GM06990 (cell line): ENCODE measurements at regions not wholly inside any gene's neighbourhood (a gene's known extent, or its start where the extent isn't known, plus 50 kb on each side); places are given as distances from the start of the nearest gene placed in this dataset.

Source experiments
- DNase-seq: peaks from one replicate; pipeline ENCODE4 v3.0.0-alpha.2; 2011; ENCODE audit not compliant: insufficient read length; ENCODE audit errors: extremely low read depth
- H3K27me3 ChIP-seq: replicated peaks from 2 replicates; pipeline ENCODE4 v1.6.0; 2011; ENCODE audit warnings: low read length; ENCODE audit not compliant: control insufficient read depth, insufficient read depth
- H3K36me3 ChIP-seq: 2 replicates; pipeline ENCODE4 v1.5.1; 2011; ENCODE audit warnings: low read length; ENCODE audit not compliant: control insufficient read depth, insufficient read depth
- H3K4me3 ChIP-seq: replicated peaks from 2 replicates; pipeline ENCODE4 v1.5.1; 2011; ENCODE audit warnings: low read depth, mild to moderate bottlenecking, control low read depth, low read length
- TF ChIP-seq, protein P1 (sequence below): IDR thresholded peaks from 2 replicates; pipeline ENCODE4 v1.5.1; 2011; ENCODE audit warnings: low read length, control low read depth, mild to moderate bottlenecking, inconsistent platforms; ENCODE audit not compliant: insufficient read depth, poor library complexity, severe bottlenecking

DNA sequence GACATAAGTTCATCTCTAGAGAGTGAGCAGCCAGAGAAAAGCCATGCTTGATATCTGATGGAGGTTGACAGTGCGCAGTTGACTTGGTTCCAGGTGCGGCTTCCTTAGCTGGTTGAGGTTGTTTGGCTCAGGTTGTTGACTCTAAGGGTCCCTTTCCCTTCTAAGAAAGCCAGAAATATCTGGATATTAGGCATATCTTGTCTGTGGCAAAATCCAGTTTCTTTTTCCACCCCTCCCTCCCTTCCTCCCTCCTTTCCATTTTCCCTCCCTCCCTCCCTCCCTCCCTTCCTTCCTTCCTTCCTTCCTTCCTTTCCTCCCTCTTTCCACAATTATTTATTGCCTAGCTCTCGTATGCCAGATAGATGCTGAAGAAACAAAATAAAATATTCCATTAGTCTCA lies 82.6 kb upstream of the TNP1 start:
- TF ChIP-seq, protein P1, sequence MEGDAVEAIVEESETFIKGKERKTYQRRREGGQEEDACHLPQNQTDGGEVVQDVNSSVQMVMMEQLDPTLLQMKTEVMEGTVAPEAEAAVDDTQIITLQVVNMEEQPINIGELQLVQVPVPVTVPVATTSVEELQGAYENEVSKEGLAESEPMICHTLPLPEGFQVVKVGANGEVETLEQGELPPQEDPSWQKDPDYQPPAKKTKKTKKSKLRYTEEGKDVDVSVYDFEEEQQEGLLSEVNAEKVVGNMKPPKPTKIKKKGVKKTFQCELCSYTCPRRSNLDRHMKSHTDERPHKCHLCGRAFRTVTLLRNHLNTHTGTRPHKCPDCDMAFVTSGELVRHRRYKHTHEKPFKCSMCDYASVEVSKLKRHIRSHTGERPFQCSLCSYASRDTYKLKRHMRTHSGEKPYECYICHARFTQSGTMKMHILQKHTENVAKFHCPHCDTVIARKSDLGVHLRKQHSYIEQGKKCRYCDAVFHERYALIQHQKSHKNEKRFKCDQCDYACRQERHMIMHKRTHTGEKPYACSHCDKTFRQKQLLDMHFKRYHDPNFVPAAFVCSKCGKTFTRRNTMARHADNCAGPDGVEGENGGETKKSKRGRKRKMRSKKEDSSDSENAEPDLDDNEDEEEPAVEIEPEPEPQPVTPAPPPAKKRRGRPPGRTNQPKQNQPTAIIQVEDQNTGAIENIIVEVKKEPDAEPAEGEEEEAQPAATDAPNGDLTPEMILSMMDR = no peak
- no peaks in the 10 kb centered on the region; the same call in 1 of the 2 replicates for H3K27me3 ChIP-seq
- H3K36me3 ChIP-seq = no peaks in the 10 kb centered on the region
- DNase-seq = no peak
- no peak overlapping the region for H3K4me3 ChIP-seq

DNA sequence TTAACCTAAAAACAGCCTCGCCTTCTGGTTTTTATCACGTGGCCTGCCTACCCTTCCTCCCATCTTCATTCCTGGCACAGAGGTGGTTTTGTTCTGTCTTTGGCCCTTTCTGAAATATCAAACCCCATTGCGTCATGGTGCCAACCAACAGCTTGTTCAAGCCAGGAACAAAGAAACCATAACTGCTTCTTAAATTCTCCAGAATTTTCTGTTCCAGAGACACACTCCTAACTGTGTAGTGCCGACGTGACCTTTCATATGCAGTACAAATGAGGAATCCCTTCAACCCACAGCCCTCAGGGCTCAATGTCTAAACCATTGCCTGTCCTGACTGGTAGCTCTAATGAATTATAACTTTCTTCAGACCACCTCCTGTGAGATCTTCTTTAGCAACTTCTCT lies 82.2 kb upstream of the TNP1 start:
- no peak overlapping the region for H3K4me3 ChIP-seq
- TF ChIP-seq, protein P1 = no peak
- DNase-seq = no peak
- H3K36me3 ChIP-seq = no peaks in the 10 kb centered on the region
- H3K27me3 ChIP-seq = no peaks in the 10 kb centered on the region; the same call in 1 of the 2 replicates

DNA sequence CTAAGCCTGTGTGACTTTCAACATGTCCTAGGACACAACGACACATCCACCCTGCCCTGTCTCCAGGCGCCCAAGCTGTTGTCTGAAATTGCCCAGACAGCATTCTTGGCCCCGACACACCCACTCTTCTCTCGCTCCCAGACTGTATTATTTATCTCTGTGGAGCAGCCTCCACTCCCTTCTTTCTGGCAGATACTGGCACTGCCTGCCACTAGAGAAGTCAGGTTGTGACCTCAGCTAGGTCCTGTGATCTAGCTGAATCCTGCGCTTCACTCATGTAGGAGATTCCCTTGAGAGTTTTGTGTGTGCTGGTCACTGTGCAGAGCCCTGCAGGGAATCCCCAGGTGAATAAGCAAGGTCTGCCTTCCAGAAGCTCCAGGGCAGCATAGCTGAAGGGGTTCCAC lies 77.1 kb upstream of the TNP1 start:
- no peak for DNase-seq
- no peak overlapping the region for H3K4me3 ChIP-seq
- H3K27me3 ChIP-seq = no peaks in the 10 kb centered on the region; the same call in none of the 2 replicates
- no peaks in the 10 kb centered on the region for H3K36me3 ChIP-seq
- TF ChIP-seq, protein P1 = no peak

DNA sequence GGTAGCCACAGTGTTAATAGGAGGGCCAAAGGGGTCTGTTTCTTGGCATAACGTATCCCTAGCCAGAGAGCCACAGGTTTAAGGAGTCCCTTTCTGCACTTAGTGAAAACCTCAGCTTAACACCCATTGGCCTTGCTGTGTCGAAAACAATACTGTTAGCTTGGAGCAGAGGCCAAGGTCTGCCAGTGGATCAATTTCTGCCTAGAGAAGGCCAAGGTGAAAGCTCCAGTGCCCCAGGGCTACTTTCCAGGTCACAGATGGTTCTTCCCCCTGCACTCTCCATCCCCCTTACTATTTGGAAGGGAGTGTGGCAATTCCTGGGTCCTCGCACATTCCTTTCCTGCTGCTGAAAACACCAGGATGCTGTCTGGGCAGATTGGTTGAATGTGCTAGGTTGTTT lies 74.8 kb upstream of the TNP1 start:
- Histone ChIP-seq H3K4me3 (no peak overlapping the region), H3K36me3 (no peaks in the 10 kb centered on the region), H3K27me3 (no peaks in the 10 kb centered on the region; the same call in none of the 2 replicates)
- no peak for DNase-seq
- TF ChIP-seq, protein P1 = no peak

DNA sequence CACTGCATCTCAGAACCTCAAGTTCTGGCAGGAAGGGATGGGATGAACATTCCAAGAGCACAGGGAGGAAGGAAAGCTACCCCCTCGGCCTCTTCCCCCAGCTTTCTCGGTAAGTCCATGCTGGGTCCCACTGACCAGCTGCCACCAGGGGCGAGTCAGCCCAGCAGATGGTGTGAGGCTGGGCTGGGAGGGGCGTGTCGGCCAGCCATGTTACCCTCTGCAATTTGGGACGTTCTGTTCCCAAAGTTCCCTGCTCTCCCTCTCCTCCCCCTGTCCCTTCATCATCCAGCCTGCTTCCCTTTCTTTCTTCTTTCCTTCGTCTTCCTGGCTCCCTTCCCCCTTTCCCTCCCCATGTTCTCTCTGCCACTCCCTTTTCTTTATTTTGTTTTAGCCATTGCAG lies 74.3 kb upstream of the TNP1 start:
- no peak overlapping the region for H3K4me3 ChIP-seq
- no peaks in the 10 kb centered on the region for H3K36me3 ChIP-seq
- no peaks in the 10 kb centered on the region; the same call in none of the 2 replicates for H3K27me3 ChIP-seq
- TF ChIP-seq, protein P1 = no peak
- no peak for DNase-seq
